Esophagus muscularis mucosa (tissue), 3 donors: ENCODE measurements at regions not wholly inside any gene's neighbourhood (a gene's known extent, or its start where the extent isn't known, plus 50 kb on each side); places are given as distances from the start of the nearest gene placed in this dataset.

Experiments used
- POLR2A ChIP-seq: fragments of 450-650 bp; IDR thresholded peaks from one replicate; pipeline ENCODE4 v1.6.1; 2017; ENCODE audit warnings: antibody characterized with exemption, moderate library complexity, mild to moderate bottlenecking, low read depth
- TF ChIP-seq, protein P1 (sequence below), 3 experiments: fragments of 200-600 bp in 2 of 3; fragments of 450-650 bp in 1 of 3; sonication (generic) in 2 of 3; IDR thresholded peaks; one replicate each; pipeline ENCODE4 v1.5.1; 2017 to 2019; ENCODE audit warnings: antibody characterized with exemption in 3 of 3, mild to moderate bottlenecking in 2 of 3, moderate library complexity in 1 of 3

DNA sequence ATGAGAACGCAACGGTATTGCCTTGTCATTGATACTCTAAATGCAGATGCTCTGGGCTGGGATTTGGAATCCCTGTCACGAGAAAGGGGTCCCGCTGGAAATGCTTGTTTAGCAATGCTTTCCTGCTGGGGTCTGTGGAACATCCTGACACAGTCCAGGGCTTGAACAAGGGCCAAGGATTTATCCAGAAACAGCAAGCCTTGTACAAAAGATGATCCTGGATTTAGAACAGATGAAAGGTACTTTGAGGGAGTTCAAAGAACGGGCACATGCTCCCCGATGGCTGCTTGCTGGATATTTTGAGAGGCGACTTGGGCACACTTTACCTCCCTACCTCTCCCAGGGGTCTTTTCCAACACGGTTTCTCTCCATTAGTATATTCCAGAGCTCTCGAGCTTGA is 108.1 kb upstream of the CELF4 start:
- TF ChIP-seq, protein P1, sequence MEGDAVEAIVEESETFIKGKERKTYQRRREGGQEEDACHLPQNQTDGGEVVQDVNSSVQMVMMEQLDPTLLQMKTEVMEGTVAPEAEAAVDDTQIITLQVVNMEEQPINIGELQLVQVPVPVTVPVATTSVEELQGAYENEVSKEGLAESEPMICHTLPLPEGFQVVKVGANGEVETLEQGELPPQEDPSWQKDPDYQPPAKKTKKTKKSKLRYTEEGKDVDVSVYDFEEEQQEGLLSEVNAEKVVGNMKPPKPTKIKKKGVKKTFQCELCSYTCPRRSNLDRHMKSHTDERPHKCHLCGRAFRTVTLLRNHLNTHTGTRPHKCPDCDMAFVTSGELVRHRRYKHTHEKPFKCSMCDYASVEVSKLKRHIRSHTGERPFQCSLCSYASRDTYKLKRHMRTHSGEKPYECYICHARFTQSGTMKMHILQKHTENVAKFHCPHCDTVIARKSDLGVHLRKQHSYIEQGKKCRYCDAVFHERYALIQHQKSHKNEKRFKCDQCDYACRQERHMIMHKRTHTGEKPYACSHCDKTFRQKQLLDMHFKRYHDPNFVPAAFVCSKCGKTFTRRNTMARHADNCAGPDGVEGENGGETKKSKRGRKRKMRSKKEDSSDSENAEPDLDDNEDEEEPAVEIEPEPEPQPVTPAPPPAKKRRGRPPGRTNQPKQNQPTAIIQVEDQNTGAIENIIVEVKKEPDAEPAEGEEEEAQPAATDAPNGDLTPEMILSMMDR (IDR thresholded peaks at IDR 0.05), result no peak
- no peak for TF ChIP-seq POLR2A
